Ectodermal cell (in vitro differentiated cells): ENCODE measurements at regions not wholly inside any gene's neighbourhood (a gene's known extent, or its start where the extent isn't known, plus 50 kb on each side); places are given as distances from the start of the nearest gene placed in this dataset.
"Not testable (repeated sequence)": the region's sequence is repeated elsewhere in the genome, so short reads cannot be mapped to it uniquely, and the experiment has no call there.

Source experiments
- H3K27ac ChIP-seq: 2 replicates; pipeline ENCODE4 v1.7.0; 2013; ENCODE audit warnings: mild to moderate bottlenecking, low read depth, low read length; ENCODE audit not compliant: insufficient read depth, poor library complexity, severe bottlenecking
- H3K27me3 ChIP-seq: 2 replicates; pipeline ENCODE4 v1.7.0; 2013; ENCODE audit warnings: mild to moderate bottlenecking, low read length; ENCODE audit not compliant: insufficient read depth, control insufficient read depth, poor library complexity, severe bottlenecking
- H3K36me3 ChIP-seq: one replicate; pipeline ENCODE4 v1.7.0; 2013; ENCODE audit warnings: low read length; ENCODE audit not compliant: control insufficient read depth, insufficient read depth
- H3K4me1 ChIP-seq: one replicate; pipeline ENCODE4 v1.7.0; 2013; ENCODE audit warnings: low read length; ENCODE audit not compliant: control insufficient read depth, insufficient read depth
- H3K4me3 ChIP-seq: 2 replicates; pipeline ENCODE4 v1.7.0; 2013; ENCODE audit warnings: low read depth, low read length, control low read depth; ENCODE audit not compliant: insufficient read depth
- H3K9me3 ChIP-seq: 2 replicates; pipeline ENCODE4 v1.7.0; 2013; ENCODE audit warnings: mild to moderate bottlenecking, low read length, moderate library complexity; ENCODE audit not compliant: control insufficient read depth
- WGBS, 2 experiments: methylation state at CpG; one replicate each; pipeline ENCODE4 v1.1.7; 2013; ENCODE audit warnings: missing lambda C conversion rate in 2 of 2; 5-methylcytosine and 5-hydroxymethylcytosine counted together

GRCh38 chr17:31738067-31738466 is 121.0 kb downstream of the COPRS start:
- Histone ChIP-seq H3K27me3 (no peaks in the 10 kb centered on the region), H3K36me3 (no peaks in the 10 kb centered on the region), H3K4me3 (no peak overlapping the region), H3K9me3 (no peaks in the 10 kb centered on the region), H3K27ac (no peak overlapping the region), H3K4me1 (no peaks in the 10 kb centered on the region)
- 91 to 93% methylated on average over 8 of the region's 8 CpGs for WGBS, 2 experiments

DNA sequence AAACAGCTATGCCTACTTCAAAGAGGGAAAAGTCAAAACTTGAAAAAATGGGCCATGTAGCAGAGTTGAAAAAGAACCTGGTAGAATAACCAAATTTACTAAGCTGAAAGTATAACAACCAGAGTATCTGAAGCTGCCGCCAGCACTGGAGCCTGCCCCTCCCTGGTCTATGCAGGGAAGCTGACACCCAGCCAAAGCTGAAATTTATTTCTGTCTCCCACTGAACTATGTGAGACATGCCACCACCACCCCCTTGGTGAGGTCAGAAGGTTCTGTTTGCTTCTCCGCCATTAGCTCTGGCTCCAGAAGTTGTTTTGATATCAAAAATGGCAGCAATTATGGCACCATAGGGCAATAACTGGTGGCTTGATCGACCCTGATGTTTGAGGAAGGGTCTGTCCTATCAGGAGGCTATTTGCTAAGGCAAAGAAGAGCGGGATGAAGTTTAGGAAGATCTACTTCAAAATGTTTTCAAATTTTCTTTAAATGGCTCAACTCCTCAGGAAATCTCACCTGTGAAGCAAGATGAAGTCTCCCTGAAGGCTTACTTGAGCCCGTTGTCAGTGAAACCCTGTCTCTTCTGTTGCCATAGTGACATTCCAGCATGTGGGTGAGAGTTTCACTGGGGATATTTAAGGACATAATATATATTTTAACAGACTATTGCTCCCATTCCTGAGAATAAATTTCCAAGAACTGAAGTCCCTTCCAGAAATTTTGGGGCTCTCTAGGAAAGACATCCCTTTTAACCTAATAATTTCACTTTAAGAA is 122.0 kb downstream of the COPRS start:
- Histone ChIP-seq H3K27me3 (no peaks in the 10 kb centered on the region), H3K4me1 (no peaks in the 10 kb centered on the region), H3K9me3 (no peaks in the 10 kb centered on the region), H3K27ac (no peak overlapping the region), H3K4me3 (no peak overlapping the region), H3K36me3 (no peaks in the 10 kb centered on the region)
- WGBS, 2 experiments, result 88 to 89% methylated on average over 5 of the region's 5 CpGs

DNA sequence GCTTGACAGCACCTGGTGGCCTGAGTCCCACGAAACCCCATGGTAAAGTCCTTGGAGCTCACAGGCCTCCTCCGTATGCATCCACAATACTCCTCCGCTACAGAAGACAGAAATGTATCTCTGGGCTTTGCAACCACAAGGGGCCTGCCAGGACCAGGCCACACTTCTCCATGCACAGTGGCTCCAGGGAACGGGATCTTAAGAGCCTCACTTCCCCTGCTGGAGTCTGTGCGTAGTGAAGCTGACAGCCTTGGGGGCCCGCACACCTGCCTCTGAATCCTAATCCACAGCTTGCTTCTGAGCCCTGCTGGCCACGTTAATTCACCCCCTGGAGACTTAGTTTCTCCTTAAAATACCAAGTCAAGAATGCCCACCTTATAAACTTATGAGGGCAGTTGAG is 125.7 kb downstream of the COPRS start:
- H3K27me3 ChIP-seq, result no peaks in the 10 kb centered on the region
- H3K27ac ChIP-seq, result no peak overlapping the region
- no peaks in the 10 kb centered on the region for H3K4me1 ChIP-seq
- no peak overlapping the region for H3K4me3 ChIP-seq
- no peaks in the 10 kb centered on the region for H3K36me3 ChIP-seq
- WGBS, 2 experiments, result 71% methylated on average over 7 of the region's 7 CpGs
- no peaks in the 10 kb centered on the region for H3K9me3 ChIP-seq

DNA sequence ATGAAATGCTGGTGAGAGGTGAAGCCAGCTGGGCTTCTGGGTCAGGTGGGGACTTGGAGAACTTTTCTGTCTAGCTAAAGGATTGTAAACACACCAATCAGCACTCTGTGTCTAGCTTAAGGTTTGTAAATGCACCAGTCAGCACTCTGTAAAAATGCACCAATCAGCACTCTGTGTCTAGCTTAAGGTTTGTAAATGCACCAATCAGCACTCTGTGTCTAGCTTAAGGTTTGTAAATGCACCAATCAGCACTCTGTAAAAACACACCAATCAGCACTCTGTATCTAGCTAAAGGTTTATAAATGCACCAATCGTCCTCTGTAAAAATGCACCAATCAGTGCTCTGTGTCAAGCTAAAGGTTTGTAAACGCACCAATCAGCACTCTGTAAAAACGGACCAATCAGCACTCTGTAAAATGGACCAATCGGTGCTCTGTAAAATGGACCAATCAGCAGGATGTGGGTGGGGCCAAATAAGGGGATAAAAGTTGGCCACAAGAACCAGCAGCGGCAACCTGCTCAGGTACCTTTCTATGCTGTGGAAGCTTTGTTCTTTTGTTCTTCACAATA is 127.4 kb downstream of the COPRS start:
- H3K4me3 ChIP-seq, H3K36me3 ChIP-seq, H3K4me1 ChIP-seq, H3K9me3 ChIP-seq, H3K27me3 ChIP-seq, H3K27ac ChIP-seq: not testable (repeated sequence)
- 94 to 96% methylated on average over 5 of the region's 5 CpGs for WGBS, 2 experiments

DNA sequence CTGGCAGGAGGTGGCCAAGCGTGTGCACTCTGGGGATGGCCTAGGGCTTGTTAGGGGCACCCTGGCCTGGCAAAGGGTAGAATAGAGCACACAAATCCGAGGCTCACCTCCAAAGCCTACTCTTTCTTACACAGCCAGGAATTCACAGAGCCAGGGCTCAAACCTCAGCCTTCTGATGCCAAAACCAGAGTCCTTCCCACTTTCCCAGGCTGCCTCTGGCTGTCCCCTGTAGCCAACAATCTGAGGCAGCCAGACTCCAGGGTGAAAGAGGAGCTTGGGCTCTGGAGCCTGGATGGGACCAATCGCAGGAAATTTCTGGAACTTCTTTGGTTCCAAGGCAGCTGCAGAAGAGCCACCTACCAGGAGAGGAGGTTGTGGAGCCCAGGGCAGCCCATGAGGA is 127.9 kb downstream of the COPRS start:
- Histone ChIP-seq H3K27ac (no peak overlapping the region), H3K4me3 (no peak overlapping the region), H3K27me3 (no peaks in the 10 kb centered on the region), H3K9me3 (no peaks in the 10 kb centered on the region), H3K36me3 (no peaks in the 10 kb centered on the region), H3K4me1 (no peaks in the 10 kb centered on the region)
- WGBS, 2 experiments, result 93 to 95% methylated on average over 3 of the region's 3 CpGs

DNA sequence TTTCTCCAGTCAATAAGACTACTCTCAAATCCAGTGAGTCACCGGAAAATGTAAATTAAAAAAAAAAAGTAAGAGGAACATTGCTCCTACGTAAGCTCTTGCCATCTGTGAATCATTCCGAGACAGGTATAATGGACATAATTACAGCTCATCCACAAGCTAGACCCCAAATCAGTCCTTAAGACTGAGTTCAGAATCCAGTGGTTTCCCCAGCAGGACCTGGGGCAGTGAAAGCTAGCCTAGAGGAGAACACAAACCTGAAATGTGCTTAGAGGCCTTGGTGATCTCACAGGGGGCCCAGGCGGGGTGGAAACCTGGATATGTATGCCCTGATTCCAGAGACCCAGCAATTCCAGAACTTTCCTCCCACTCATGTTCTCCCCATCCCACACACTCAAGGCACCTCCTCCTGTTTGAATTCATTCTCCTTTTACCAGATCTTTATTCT is 132.0 kb downstream of the COPRS start:
- Histone ChIP-seq H3K9me3 (no peaks in the 10 kb centered on the region), H3K4me1 (no peaks in the 10 kb centered on the region), H3K27me3 (no peaks in the 10 kb centered on the region), H3K27ac (no peak overlapping the region), H3K4me3 (no peak overlapping the region), H3K36me3 (no peaks in the 10 kb centered on the region)
- WGBS, 2 experiments, result 90 to 98% methylated on average over 3 to 4 of the region's 4 CpGs

DNA sequence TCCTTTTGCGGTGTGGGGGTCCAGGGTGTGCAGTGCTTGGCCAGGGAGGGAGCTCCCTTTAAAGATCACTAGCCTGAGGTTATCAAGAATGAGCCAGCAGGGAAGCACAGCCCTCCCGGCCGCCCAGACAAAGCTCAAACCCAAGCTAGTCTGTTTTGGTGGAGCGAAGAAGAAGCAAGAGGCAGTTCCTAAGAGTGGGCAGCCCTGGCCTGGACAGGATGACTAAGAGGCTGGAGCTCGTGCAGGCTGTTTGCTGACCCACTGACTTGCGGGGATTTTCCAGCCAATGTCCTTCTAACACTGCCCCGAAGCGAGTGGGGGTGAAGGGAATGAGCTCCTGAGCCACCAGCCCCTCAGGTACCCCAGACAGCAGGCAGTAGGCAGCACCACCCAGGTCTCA is 134.4 kb downstream of the COPRS start:
- 85 to 87% methylated on average over 8 of the region's 8 CpGs for WGBS, 2 experiments
- H3K27ac ChIP-seq, result no peak overlapping the region
- H3K36me3 ChIP-seq, result no peaks in the 10 kb centered on the region

DNA sequence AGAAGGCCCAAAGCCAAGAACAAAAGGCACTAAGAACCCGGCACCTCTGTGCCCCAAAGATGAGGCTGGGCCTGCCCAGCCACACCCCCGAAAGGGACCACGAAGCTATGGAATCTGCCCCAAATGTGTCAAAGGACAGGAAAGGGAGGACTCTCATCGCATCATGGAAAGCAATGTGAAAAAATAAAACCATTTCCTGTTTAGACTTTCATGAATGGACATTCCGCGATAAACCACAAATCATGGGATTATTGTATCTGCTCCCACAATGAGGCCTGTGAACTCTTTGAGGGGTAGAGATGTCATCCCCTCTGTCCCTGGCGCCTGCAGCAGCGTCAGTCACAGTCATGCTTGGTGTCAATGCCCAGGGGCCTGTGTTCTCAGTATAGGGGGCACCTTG is 135.0 kb downstream of the COPRS start:
- H3K27ac ChIP-seq, result no peak overlapping the region
- WGBS, 2 experiments, result 96% methylated on average over 8 of the region's 8 CpGs

More for the DNA sequence above, 134.4 kb downstream of the COPRS start:
- H3K4me1 ChIP-seq, result no peaks in the 10 kb centered on the region
- no peaks in the 10 kb centered on the region for H3K9me3 ChIP-seq
- no peak overlapping the region for H3K4me3 ChIP-seq
- H3K27me3 ChIP-seq, result no peaks in the 10 kb centered on the region

GRCh38 chr17:31722251-31723056 is 136.6 kb downstream of the COPRS start:
- Histone ChIP-seq H3K4me1 (no peaks in the 10 kb centered on the region), H3K36me3 (no peaks in the 10 kb centered on the region), H3K27me3 (no peaks in the 10 kb centered on the region), H3K27ac (no peak overlapping the region), H3K4me3 (no peak overlapping the region), H3K9me3 (no peaks in the 10 kb centered on the region)
- WGBS, 2 experiments, result 92 to 94% methylated on average over 14 of the region's 14 CpGs

More for the DNA sequence above, 135.0 kb downstream of the COPRS start:
- Histone ChIP-seq H3K9me3 (no peaks in the 10 kb centered on the region), H3K27me3 (no peaks in the 10 kb centered on the region), H3K4me3 (no peak overlapping the region), H3K36me3 (no peaks in the 10 kb centered on the region), H3K4me1 (no peaks in the 10 kb centered on the region)
